ENCODE measurements at regions not wholly inside any gene's neighbourhood (a gene's known extent, or its start where the extent isn't known, plus 50 kb on each side); places are given as distances from the start of the nearest gene placed in this dataset.

- no peak overlapping the region for H3K4me3 ChIP-seq (replicated peaks; ENCODE audit: insufficient read depth, low read length)
- H3K27me3 ChIP-seq (ENCODE audit: insufficient read depth, poor library complexity, severe bottlenecking): peaks cover 8% of the 10 kb centered on the region
- H3K27ac ChIP-seq (replicated peaks): no peak overlapping the region
- DNase-seq (ENCODE audit: low read depth in 1 of 2, low spot score in 1 of 2): no peak
- TF ChIP-seq SPI1 (IDR thresholded peaks at IDR 0.05; ENCODE audit: borderline replicate concordance, low read depth) (no peak), GABPA (IDR thresholded peaks at IDR 0.05; ENCODE audit: low read depth) (no peak), REST (IDR thresholded peaks at IDR 0.05; ENCODE audit: insufficient replicate concordance, low read depth) (no peak), POLR2AphosphoS5 (IDR thresholded peaks at IDR 0.05; ENCODE audit: low read depth) (no peak), CTCF (IDR thresholded peaks at IDR 0.05; ENCODE audit: insufficient read depth, low read length) (no peak)
These were observed 335.4 kb downstream of the RRAGC start for GRCh38 chr1:38524025-38524641.

- no peak for TF ChIP-seq SPI1 (IDR thresholded peaks at IDR 0.05; ENCODE audit: borderline replicate concordance, low read depth)
- TF ChIP-seq POLR2AphosphoS5 (IDR thresholded peaks at IDR 0.05; ENCODE audit: low read depth): no peak
- no peak for TF ChIP-seq GABPA (IDR thresholded peaks at IDR 0.05; ENCODE audit: low read depth)
- TF ChIP-seq CTCF (IDR thresholded peaks at IDR 0.05; ENCODE audit: insufficient read depth, low read length): no peak
- TF ChIP-seq REST (IDR thresholded peaks at IDR 0.05; ENCODE audit: insufficient replicate concordance, low read depth): no peak
- Histone ChIP-seq H3K27ac (replicated peaks) (no peak overlapping the region), H3K4me3 (replicated peaks; ENCODE audit: insufficient read depth, low read length) (no peak overlapping the region), H3K27me3 (ENCODE audit: insufficient read depth, poor library complexity, severe bottlenecking) (peaks cover 8% of the 10 kb centered on the region)
- DNase-seq (ENCODE audit: low read depth in 1 of 2, low spot score in 1 of 2): no peak
These were observed 336.0 kb downstream of the RRAGC start for GRCh38 chr1:38523568-38523939.

- TF ChIP-seq SPI1 (IDR thresholded peaks at IDR 0.05; ENCODE audit: borderline replicate concordance, low read depth): no peak
- TF ChIP-seq CTCF (IDR thresholded peaks at IDR 0.05; ENCODE audit: insufficient read depth, low read length): no peak
- no peak for TF ChIP-seq POLR2AphosphoS5 (IDR thresholded peaks at IDR 0.05; ENCODE audit: low read depth)
- no peak for TF ChIP-seq GABPA (IDR thresholded peaks at IDR 0.05; ENCODE audit: low read depth)
- TF ChIP-seq REST (IDR thresholded peaks at IDR 0.05; ENCODE audit: insufficient replicate concordance, low read depth): no peak
- Histone ChIP-seq H3K27ac (replicated peaks) (no peak overlapping the region), H3K27me3 (ENCODE audit: insufficient read depth, poor library complexity, severe bottlenecking) (peaks cover 8% of the 10 kb centered on the region), H3K4me3 (replicated peaks; ENCODE audit: insufficient read depth, low read length) (no peak overlapping the region)
- no peak for DNase-seq (ENCODE audit: low read depth in 1 of 2, low spot score in 1 of 2)
These were observed 336.5 kb downstream of the RRAGC start for GRCh38 chr1:38522915-38523567.

All from HL-60 (cell line).